Mammary epithelial cell (primary cell): ENCODE measurements at regions not wholly inside any gene's neighbourhood (a gene's known extent, or its start where the extent isn't known, plus 50 kb on each side); places are given as distances from the start of the nearest gene placed in this dataset.

Experiments used
- EZH2 ChIP-seq: IDR thresholded peaks from 2 replicates; pipeline ENCODE4 v1.6.1; 2012; ENCODE audit warnings: low read length, inconsistent platforms, borderline replicate concordance
- TF ChIP-seq, protein P1 (sequence below), 2 donors: IDR thresholded peaks in 1 of 2; conservative IDR thresholded peaks in 1 of 2; 2 replicates each; pipeline ENCODE4 v1.5.1; 2011 to 2012; ENCODE audit warnings: inconsistent platforms in 2 of 2, low read length in 2 of 2, mild to moderate bottlenecking in 2 of 2, control low read depth in 1 of 2, low read depth in 1 of 2; ENCODE audit not compliant: insufficient read depth in 1 of 2; ENCODE audit errors: extremely low read depth in 1 of 2

DNA sequence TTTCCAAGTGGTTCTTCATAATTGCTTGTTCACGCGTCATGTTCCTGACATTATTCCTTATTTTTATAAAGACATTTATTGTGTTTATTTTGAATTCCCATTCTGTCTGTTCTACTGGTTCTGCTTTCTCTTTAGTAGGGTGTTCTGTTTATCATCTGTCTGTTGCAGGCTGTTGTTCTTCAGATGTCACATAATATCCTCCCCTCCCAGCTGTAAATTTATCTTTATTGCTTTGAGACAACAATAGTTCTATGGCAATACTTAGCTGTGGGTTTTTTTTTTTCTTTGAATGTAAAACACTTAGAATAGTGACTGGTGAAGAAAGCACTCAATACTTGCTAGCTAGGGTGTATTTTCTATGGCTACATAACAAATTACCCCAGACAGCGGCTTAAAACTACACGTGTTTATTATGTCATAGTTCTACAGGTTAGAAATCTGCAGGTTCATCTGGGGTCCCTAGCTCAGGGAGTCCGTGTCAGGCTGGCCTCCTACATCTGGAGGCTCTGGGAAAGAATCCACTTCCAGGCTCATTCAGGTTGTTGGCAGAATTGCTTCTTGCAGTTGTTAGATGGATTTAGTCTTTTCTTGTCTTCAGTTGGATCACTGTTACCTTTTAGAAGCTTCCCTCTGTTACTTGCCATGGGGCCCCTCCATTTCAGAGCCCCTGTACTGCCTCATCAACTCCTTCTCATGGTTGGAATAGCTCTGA, 63.4 kb upstream of the ENPEP start:
- TF ChIP-seq, protein P1, sequence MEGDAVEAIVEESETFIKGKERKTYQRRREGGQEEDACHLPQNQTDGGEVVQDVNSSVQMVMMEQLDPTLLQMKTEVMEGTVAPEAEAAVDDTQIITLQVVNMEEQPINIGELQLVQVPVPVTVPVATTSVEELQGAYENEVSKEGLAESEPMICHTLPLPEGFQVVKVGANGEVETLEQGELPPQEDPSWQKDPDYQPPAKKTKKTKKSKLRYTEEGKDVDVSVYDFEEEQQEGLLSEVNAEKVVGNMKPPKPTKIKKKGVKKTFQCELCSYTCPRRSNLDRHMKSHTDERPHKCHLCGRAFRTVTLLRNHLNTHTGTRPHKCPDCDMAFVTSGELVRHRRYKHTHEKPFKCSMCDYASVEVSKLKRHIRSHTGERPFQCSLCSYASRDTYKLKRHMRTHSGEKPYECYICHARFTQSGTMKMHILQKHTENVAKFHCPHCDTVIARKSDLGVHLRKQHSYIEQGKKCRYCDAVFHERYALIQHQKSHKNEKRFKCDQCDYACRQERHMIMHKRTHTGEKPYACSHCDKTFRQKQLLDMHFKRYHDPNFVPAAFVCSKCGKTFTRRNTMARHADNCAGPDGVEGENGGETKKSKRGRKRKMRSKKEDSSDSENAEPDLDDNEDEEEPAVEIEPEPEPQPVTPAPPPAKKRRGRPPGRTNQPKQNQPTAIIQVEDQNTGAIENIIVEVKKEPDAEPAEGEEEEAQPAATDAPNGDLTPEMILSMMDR (conservative IDR thresholded peaks at IDR 0.05 in 1 of 2, IDR thresholded peaks at IDR 0.05 in 1 of 2; ENCODE audit: extremely low read depth in 1 of 2, insufficient read depth in 1 of 2, low read depth in 1 of 2, low read length in 2 of 2), result no peak
- no peak for TF ChIP-seq EZH2
